Mesothelial cell of epicardium (in vitro differentiated cells): ENCODE measurements at regions not wholly inside any gene's neighbourhood (a gene's known extent, or its start where the extent isn't known, plus 50 kb on each side); places are given as distances from the start of the nearest gene placed in this dataset.

ENCODE experiments used
- DNase-seq, 2 experiments: peaks; one replicate each; pipeline ENCODE4 v3.0.0; 2021; ENCODE audit warnings: low spot score in 2 of 2; ENCODE audit not compliant: unreplicated experiment in 2 of 2
- H3K27ac Mint-ChIP-seq: 2 replicates; pipeline ENCODE4 v1.8.0; 2021; ENCODE audit warnings: mixed read lengths
- H3K27me3 Mint-ChIP-seq: 2 replicates; pipeline ENCODE4 v1.8.0; 2021; ENCODE audit warnings: low read depth, mixed read lengths
- H3K36me3 Mint-ChIP-seq: 2 replicates; pipeline ENCODE4 v1.8.0; 2021; ENCODE audit warnings: mixed read lengths
- H3K4me1 Mint-ChIP-seq: 2 replicates; pipeline ENCODE4 v1.8.0; 2021; ENCODE audit warnings: mixed read lengths
- H3K4me3 Mint-ChIP-seq: 2 replicates; pipeline ENCODE4 v1.8.0; 2021; ENCODE audit warnings: mild to moderate bottlenecking, moderate library complexity, mixed read lengths
- H3K9me3 Mint-ChIP-seq: 2 replicates; pipeline ENCODE4 v1.8.0; 2021; ENCODE audit warnings: mixed read lengths
- TF ChIP-seq, protein P1 (sequence below): fragments of 200-600 bp; sonication (generic); IDR thresholded peaks from one replicate; pipeline ENCODE4 v1.5.0; 2021; ENCODE audit warnings: antibody characterized with exemption; ENCODE audit not compliant: unreplicated experiment

DNA sequence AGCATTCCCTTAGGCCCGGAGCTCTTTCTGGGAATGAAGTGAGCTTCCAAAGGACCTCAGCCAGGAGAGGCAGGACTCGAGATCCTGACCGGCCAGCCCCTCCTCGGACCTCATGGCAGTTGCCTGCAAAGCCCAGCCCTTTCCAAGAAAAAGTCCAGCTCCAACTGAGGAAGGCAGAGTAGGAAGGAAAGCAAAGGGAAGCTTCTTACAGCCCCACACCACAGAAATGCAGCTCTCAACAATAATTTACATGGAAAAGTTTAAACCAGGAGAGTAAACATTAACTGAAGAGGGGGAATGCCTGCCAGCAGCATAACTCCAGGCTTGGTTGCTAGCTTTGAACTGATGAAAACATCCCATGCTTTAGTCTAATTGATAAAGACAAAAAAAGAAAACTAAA lies 153.9 kb upstream of the PFKP start:
- H3K4me1 Mint-ChIP-seq = no peaks in the 10 kb centered on the region
- no peaks in the 10 kb centered on the region for H3K9me3 Mint-ChIP-seq
- H3K36me3 Mint-ChIP-seq = no peaks in the 10 kb centered on the region
- DNase-seq = no peak
- H3K27me3 Mint-ChIP-seq = peaks cover 24% of the 10 kb centered on the region
- H3K27ac Mint-ChIP-seq = no peak overlapping the region
- TF ChIP-seq, protein P1, sequence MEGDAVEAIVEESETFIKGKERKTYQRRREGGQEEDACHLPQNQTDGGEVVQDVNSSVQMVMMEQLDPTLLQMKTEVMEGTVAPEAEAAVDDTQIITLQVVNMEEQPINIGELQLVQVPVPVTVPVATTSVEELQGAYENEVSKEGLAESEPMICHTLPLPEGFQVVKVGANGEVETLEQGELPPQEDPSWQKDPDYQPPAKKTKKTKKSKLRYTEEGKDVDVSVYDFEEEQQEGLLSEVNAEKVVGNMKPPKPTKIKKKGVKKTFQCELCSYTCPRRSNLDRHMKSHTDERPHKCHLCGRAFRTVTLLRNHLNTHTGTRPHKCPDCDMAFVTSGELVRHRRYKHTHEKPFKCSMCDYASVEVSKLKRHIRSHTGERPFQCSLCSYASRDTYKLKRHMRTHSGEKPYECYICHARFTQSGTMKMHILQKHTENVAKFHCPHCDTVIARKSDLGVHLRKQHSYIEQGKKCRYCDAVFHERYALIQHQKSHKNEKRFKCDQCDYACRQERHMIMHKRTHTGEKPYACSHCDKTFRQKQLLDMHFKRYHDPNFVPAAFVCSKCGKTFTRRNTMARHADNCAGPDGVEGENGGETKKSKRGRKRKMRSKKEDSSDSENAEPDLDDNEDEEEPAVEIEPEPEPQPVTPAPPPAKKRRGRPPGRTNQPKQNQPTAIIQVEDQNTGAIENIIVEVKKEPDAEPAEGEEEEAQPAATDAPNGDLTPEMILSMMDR = no peak
- H3K4me3 Mint-ChIP-seq = no peak overlapping the region

DNA sequence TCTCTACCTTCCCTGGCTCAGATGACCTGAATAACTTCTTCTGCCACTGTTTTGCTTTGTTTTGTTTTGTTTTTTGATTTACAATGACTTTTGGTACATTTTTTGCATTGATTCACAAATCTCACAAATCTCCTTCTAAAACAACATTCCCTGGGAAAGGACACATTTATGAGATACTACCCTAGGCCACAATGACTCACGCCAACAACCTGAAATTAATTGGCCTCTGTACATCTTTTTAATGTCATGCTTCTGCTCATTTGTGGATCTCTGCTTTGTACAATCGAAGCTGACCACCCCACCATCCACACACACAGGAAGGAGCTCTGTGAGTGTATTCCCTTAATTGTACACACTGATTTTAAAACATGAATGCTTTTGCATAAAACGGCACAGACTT lies 156.7 kb upstream of the PFKP start:
- Mint-ChIP-seq H3K4me3 (no peak overlapping the region), H3K27me3 (peaks cover 18% of the 10 kb centered on the region), H3K9me3 (no peaks in the 10 kb centered on the region), H3K4me1 (no peaks in the 10 kb centered on the region), H3K27ac (no peak overlapping the region), H3K36me3 (no peaks in the 10 kb centered on the region)
- TF ChIP-seq, protein P1 = no peak
- DNase-seq = no peak

GRCh38 chr10:2909921-2910320 lies 157.4 kb upstream of the PFKP start:
- Mint-ChIP-seq H3K9me3 (no peaks in the 10 kb centered on the region), H3K36me3 (no peaks in the 10 kb centered on the region), H3K27ac (no peak overlapping the region), H3K27me3 (peaks cover 21% of the 10 kb centered on the region), H3K4me1 (no peaks in the 10 kb centered on the region), H3K4me3 (no peak overlapping the region)
- no peak for DNase-seq
- TF ChIP-seq, protein P1 = no peak

DNA sequence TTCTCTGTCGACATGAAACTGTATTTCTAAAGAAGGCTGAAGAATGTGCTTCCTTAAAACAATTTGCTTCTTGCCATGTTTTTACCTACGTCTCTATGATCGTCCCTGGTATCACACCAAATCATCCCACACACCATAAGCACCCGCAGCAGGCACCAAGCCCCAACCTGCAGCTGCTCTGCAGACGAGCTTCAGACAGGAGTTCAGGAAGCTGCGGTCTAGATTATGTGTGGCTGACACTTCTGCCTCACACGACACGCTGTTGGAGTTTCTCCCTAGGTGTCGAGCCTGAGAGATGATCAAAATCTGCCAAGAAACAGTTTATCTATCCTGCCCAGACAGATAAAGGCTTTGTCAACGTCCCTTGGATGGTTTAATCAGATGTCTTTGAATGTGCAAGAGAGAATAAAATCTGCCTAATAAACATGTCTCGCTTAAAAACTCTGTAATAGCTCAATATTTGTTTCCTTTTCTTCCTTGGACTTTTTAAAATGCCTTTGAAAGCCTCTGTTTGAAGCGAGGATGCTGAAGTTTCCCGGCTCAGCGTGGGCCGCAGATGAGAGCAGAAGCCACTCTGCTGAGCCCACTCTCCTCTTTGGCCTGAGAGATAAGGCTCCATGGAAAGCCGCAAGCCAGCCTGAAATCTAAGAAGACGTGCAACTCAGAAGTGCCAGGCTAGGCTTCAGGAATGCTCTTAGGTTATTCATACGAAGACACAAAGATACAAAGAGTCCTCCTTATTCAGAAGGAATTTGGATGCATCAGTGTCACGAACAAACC lies 158.3 kb upstream of the PFKP start:
- no peak for DNase-seq
- H3K4me3 Mint-ChIP-seq = no peak overlapping the region
- H3K4me1 Mint-ChIP-seq = no peaks in the 10 kb centered on the region
- H3K27ac Mint-ChIP-seq = no peak overlapping the region
- TF ChIP-seq, protein P1 = no peak
- H3K9me3 Mint-ChIP-seq = no peaks in the 10 kb centered on the region
- peaks cover 29% of the 10 kb centered on the region for H3K27me3 Mint-ChIP-seq
- H3K36me3 Mint-ChIP-seq = no peaks in the 10 kb centered on the region

DNA sequence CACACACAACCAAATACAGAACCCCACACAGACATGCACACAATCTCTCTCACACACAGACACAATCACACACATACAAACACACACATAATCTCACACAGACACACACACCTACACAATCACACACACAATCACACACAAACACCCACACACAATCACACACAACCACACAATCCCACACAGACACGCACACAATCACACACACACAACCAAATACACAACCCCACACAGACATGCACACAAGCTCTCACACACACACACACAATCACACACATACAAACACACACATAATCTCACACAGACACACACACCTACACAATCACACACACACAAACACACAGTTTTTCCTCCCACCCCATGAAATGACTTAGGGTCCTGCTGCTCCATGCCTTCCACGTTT lies 160.4 kb upstream of the PFKP start:
- no peaks in the 10 kb centered on the region for H3K36me3 Mint-ChIP-seq
- H3K27me3 Mint-ChIP-seq = peaks cover 38% of the 10 kb centered on the region
- TF ChIP-seq, protein P1 = no peak

DNA sequence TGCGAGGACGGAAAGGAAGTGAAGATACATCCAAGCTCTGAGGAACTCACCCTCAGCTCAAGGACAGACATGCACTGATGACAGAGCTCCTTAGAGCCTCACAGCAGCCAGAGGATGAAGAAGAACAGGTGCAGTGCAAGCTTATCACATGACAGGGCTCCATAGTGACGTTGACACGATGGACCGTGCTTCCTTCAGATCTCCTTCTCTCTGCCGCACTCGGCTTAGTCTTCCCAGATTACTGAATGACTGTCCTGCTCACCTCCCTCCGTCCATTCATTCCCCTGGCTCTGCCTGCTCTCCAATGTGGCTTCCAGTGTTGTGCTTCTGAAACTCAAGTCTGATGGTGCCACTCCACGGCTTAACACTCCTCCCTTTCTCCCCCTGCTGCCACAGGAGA lies 161.5 kb upstream of the PFKP start:
- Mint-ChIP-seq H3K27ac (no peak overlapping the region), H3K4me3 (no peak overlapping the region), H3K27me3 (peaks cover 45% of the 10 kb centered on the region), H3K36me3 (no peaks in the 10 kb centered on the region), H3K4me1 (no peaks in the 10 kb centered on the region), H3K9me3 (no peaks in the 10 kb centered on the region)
- DNase-seq = no peak
- TF ChIP-seq, protein P1 = no peak

More for the DNA sequence above, 160.4 kb upstream of the PFKP start:
- H3K4me1 Mint-ChIP-seq = no peaks in the 10 kb centered on the region
- no peaks in the 10 kb centered on the region for H3K9me3 Mint-ChIP-seq
- no peak overlapping the region for H3K4me3 Mint-ChIP-seq
- DNase-seq = no peak
- no peak overlapping the region for H3K27ac Mint-ChIP-seq
